Stomach (tissue), 4 donors: ENCODE measurements at regions not wholly inside any gene's neighbourhood (a gene's known extent, or its start where the extent isn't known, plus 50 kb on each side); places are given as distances from the start of the nearest gene placed in this dataset.

Experiments
- POLR2A ChIP-seq, 4 donors: fragments of 450-650 bp; IDR thresholded peaks; one replicate each; pipeline ENCODE4 v1.6.1; 2016; ENCODE audit warnings: antibody characterized with exemption in 4 of 4, control low read depth in 2 of 4, mild to moderate bottlenecking in 1 of 4, moderate library complexity in 1 of 4
- POLR2AphosphoS5 ChIP-seq, 3 donors: sonication (generic); formaldehyde crosslinking; IDR thresholded peaks; one replicate each; pipeline ENCODE4 v1.6.1; 2016; ENCODE audit warnings: antibody characterized with exemption in 3 of 3
- TF ChIP-seq, protein P1 (sequence below), 7 experiments: fragments of 450-650 bp in 4 of 7; fragments of 200-600 bp in 3 of 7; sonication (generic) in 3 of 7; IDR thresholded peaks; one replicate each; pipeline ENCODE4 v1.5.1; 2016 to 2019; ENCODE audit warnings: antibody characterized with exemption in 7 of 7, control low read depth in 2 of 7, mild to moderate bottlenecking in 1 of 7

DNA sequence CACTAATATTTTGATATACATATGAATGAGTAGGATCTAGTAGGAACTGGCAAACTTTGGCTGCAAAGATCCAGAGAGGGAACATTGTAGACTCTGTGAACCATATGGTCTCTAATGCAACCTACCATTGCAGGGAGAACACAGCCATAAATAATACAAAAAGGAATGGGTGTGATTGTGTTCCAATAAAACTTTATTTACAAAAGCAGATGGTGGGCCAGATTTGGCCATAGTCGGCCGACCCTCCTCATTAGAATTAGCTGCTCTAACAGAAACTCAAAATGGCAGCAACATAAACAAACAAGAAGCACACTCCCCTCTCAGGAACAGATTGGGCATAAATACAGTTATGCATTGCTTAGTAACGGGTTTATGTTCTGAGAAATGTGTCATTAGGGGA, 198.1 kb upstream of the RBPJ start:
- no peak for TF ChIP-seq POLR2AphosphoS5 (IDR thresholded peaks at IDR 0.05)
- TF ChIP-seq, protein P1, sequence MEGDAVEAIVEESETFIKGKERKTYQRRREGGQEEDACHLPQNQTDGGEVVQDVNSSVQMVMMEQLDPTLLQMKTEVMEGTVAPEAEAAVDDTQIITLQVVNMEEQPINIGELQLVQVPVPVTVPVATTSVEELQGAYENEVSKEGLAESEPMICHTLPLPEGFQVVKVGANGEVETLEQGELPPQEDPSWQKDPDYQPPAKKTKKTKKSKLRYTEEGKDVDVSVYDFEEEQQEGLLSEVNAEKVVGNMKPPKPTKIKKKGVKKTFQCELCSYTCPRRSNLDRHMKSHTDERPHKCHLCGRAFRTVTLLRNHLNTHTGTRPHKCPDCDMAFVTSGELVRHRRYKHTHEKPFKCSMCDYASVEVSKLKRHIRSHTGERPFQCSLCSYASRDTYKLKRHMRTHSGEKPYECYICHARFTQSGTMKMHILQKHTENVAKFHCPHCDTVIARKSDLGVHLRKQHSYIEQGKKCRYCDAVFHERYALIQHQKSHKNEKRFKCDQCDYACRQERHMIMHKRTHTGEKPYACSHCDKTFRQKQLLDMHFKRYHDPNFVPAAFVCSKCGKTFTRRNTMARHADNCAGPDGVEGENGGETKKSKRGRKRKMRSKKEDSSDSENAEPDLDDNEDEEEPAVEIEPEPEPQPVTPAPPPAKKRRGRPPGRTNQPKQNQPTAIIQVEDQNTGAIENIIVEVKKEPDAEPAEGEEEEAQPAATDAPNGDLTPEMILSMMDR (IDR thresholded peaks at IDR 0.05) = no peak
- TF ChIP-seq POLR2A (IDR thresholded peaks at IDR 0.05) = no peak
